WTC11 (cell line): ENCODE measurements at regions not wholly inside any gene's neighbourhood (a gene's known extent, or its start where the extent isn't known, plus 50 kb on each side); places are given as distances from the start of the nearest gene placed in this dataset.

Experiments used
- ATAC-seq: fragments of 200-7000 bp; cut with Tn5 transposase; 2 replicates; pipeline ENCODE4 v1.10.0; 2021; ENCODE audit warnings: mild to moderate bottlenecking, moderate library complexity
- CTCF ChIA-PET: fragments of 300-600 bp; sonication (Branson Sonifier 250); formaldehyde crosslinking; loops from one replicate; lab custom pipeline; 2021; ENCODE audit warnings: antibody characterized with exemption; lab: Charles Lee
- POLR2A ChIA-PET: fragments of 350-600 bp; sonication (Branson Sonifier 250); formaldehyde crosslinking; loops from one replicate; lab custom pipeline; 2021; ENCODE audit warnings: antibody characterized with exemption; lab: Charles Lee
- DNase-seq: peaks from one replicate; pipeline ENCODE4 v3.0.0; 2021; ENCODE audit warnings: low spot score
- H3K27ac Mint-ChIP-seq: 2 replicates; pipeline ENCODE4 v1.8.0; 2021; ENCODE audit warnings: mixed read lengths
- H3K27me3 Mint-ChIP-seq: 2 replicates; pipeline ENCODE4 v1.8.0; 2021; ENCODE audit warnings: low read depth, mild to moderate bottlenecking, moderate library complexity, mixed read lengths
- H3K36me3 Mint-ChIP-seq: 2 replicates; pipeline ENCODE4 v1.8.0; 2021; ENCODE audit warnings: mixed read lengths
- H3K4me1 Mint-ChIP-seq: 2 replicates; pipeline ENCODE4 v1.8.0; 2022; ENCODE audit warnings: mixed read lengths
- H3K4me3 Mint-ChIP-seq: 2 replicates; pipeline ENCODE4 v1.8.0; 2021; ENCODE audit warnings: mild to moderate bottlenecking, moderate library complexity, mixed read lengths
- H3K9me3 Mint-ChIP-seq: 2 replicates; pipeline ENCODE4 v1.8.0; 2021; ENCODE audit warnings: mixed read lengths
- ARID4B ChIP-seq: sonication (generic); formaldehyde crosslinking; IDR thresholded peaks from 2 replicates; pipeline ENCODE4 v1.8.0; 2023; ENCODE audit warnings: missing genetic modification reagents, mild to moderate bottlenecking, borderline replicate concordance
- ATF1 ChIP-seq: sonication (generic); formaldehyde crosslinking; IDR thresholded peaks from 2 replicates; pipeline ENCODE4 v1.8.1; 2023; ENCODE audit warnings: mild to moderate bottlenecking, moderate library complexity, missing genetic modification reagents
- E2F4 ChIP-seq: sonication (generic); formaldehyde crosslinking; IDR thresholded peaks from 2 replicates; pipeline ENCODE4 v1.8.1; 2022; ENCODE audit warnings: low read depth, mild to moderate bottlenecking, moderate library complexity, missing genetic modification reagents, borderline replicate concordance
- E2F5 ChIP-seq: sonication (generic); formaldehyde crosslinking; IDR thresholded peaks from 2 replicates; pipeline ENCODE4 v1.8.1; 2022; ENCODE audit warnings: mild to moderate bottlenecking, moderate library complexity, missing genetic modification reagents
- ERG ChIP-seq: fragments of 250-450 bp; sonication (Bioruptor Pico); IDR thresholded peaks from 2 replicates; pipeline ENCODE4 v1.8.0; 2021; ENCODE audit warnings: mild to moderate bottlenecking
- FOXP1 ChIP-seq: sonication (generic); formaldehyde crosslinking; IDR thresholded peaks from 2 replicates; pipeline ENCODE4 v1.8.0; 2022; ENCODE audit warnings: missing genetic modification reagents, mild to moderate bottlenecking, moderate library complexity, borderline replicate concordance
- FOXP4 ChIP-seq: sonication (generic); formaldehyde crosslinking; IDR thresholded peaks from 2 replicates; pipeline ENCODE4 v1.8.0; 2022; ENCODE audit warnings: mild to moderate bottlenecking, missing genetic modification reagents
- JAZF1 ChIP-seq: fragments of 250-450 bp; sonication (Bioruptor Pico); IDR thresholded peaks from 2 replicates; pipeline ENCODE4 v1.9.0; 2021; ENCODE audit warnings: moderate library complexity, mild to moderate bottlenecking, inconsistent platforms
- MLX ChIP-seq: sonication (generic); formaldehyde crosslinking; IDR thresholded peaks from 2 replicates; pipeline ENCODE4 v1.8.1; 2023; ENCODE audit warnings: mild to moderate bottlenecking, missing genetic modification reagents, moderate library complexity
- NFATC4 ChIP-seq: fragments of 250-450 bp; sonication (Bioruptor Pico); IDR thresholded peaks from 2 replicates; pipeline ENCODE4 v1.9.0; 2021; ENCODE audit warnings: mild to moderate bottlenecking
- NFYB ChIP-seq: sonication (generic); formaldehyde crosslinking; conservative IDR thresholded peaks from 2 replicates; pipeline ENCODE4 v1.8.0; 2022; ENCODE audit warnings: low read depth, missing genetic modification reagents
- NR1H2 ChIP-seq: sonication (generic); formaldehyde crosslinking; IDR thresholded peaks from 2 replicates; pipeline ENCODE4 v1.9.0; 2021; ENCODE audit warnings: mild to moderate bottlenecking, moderate library complexity, missing genetic modification reagents
- NR2C2 ChIP-seq: sonication (generic); formaldehyde crosslinking; IDR thresholded peaks from 2 replicates; pipeline ENCODE4 v1.8.0; 2022; ENCODE audit warnings: mild to moderate bottlenecking, missing genetic modification reagents
- OVOL2 ChIP-seq: fragments of 250-450 bp; sonication (Bioruptor Pico); IDR thresholded peaks from 2 replicates; pipeline ENCODE4 v1.9.0; 2021; ENCODE audit warnings: mild to moderate bottlenecking, borderline replicate concordance
- TF ChIP-seq, protein P1 (sequence below): sonication (generic); formaldehyde crosslinking; IDR thresholded peaks from 2 replicates; pipeline ENCODE4 v1.8.1; 2023; ENCODE audit warnings: mild to moderate bottlenecking, missing genetic modification reagents, borderline replicate concordance

GRCh38 chr4:4735136-4735750 lies 124.2 kb upstream of the MSX1 start:
- CTCF ChIA-PET: interaction anchor here (1.6 kb wide), 1 partner anchor 9 kb away, joined by 4 read pairs; no protein-coding TSS in a partner anchor
- DNase-seq (no peak), ATAC-seq (no peak)
- POLR2A ChIA-PET: no interaction called here
- Mint-ChIP-seq H3K27ac (no peak overlapping the region), H3K9me3 (no peaks in the 10 kb centered on the region), H3K4me3 (no peak overlapping the region), H3K4me1 (peaks cover 12% of the 10 kb centered on the region), H3K36me3 (no peaks in the 10 kb centered on the region), H3K27me3 (no peaks in the 10 kb centered on the region; the same call in none of the 2 replicates)
- TF ChIP-seq ERG (CRISPR knock-in tag) (no peak), FOXP4 (no peak), FOXP1 (CRISPR knock-in tag) (no peak), MLX (CRISPR knock-in tag) (no peak), NR2C2 (CRISPR knock-in tag) (no peak), NR1H2 (CRISPR knock-in tag) (no peak), NFATC4 (CRISPR knock-in tag) (no peak), OVOL2 (no peak), JAZF1 (no peak), ATF1 (no peak), E2F4 (CRISPR knock-in tag) (no peak), NFYB (CRISPR knock-in tag) (no peak), E2F5 (CRISPR knock-in tag) (no peak), ARID4B (CRISPR knock-in tag) (no peak)
- TF ChIP-seq, protein P1, sequence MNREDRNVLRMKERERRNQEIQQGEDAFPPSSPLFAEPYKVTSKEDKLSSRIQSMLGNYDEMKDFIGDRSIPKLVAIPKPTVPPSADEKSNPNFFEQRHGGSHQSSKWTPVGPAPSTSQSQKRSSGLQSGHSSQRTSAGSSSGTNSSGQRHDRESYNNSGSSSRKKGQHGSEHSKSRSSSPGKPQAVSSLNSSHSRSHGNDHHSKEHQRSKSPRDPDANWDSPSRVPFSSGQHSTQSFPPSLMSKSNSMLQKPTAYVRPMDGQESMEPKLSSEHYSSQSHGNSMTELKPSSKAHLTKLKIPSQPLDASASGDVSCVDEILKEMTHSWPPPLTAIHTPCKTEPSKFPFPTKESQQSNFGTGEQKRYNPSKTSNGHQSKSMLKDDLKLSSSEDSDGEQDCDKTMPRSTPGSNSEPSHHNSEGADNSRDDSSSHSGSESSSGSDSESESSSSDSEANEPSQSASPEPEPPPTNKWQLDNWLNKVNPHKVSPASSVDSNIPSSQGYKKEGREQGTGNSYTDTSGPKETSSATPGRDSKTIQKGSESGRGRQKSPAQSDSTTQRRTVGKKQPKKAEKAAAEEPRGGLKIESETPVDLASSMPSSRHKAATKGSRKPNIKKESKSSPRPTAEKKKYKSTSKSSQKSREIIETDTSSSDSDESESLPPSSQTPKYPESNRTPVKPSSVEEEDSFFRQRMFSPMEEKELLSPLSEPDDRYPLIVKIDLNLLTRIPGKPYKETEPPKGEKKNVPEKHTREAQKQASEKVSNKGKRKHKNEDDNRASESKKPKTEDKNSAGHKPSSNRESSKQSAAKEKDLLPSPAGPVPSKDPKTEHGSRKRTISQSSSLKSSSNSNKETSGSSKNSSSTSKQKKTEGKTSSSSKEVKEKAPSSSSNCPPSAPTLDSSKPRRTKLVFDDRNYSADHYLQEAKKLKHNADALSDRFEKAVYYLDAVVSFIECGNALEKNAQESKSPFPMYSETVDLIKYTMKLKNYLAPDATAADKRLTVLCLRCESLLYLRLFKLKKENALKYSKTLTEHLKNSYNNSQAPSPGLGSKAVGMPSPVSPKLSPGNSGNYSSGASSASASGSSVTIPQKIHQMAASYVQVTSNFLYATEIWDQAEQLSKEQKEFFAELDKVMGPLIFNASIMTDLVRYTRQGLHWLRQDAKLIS (CRISPR knock-in tag): no peak
